NOMO-1 treated with dmso at 0.1 percent for 144 hours (cell line): ENCODE measurements at regions not wholly inside any gene's neighbourhood (a gene's known extent, or its start where the extent isn't known, plus 50 kb on each side); places are given as distances from the start of the nearest gene placed in this dataset.

Source experiments
- DNase-seq: peaks from one replicate; lab custom pipeline; 2025; ENCODE audit not compliant: unreplicated experiment; lab: John Stamatoyannopoulos, UW

- DNase-seq: peak; percentile 10
Measured at GRCh38 chr14:55500219-55500701, 59.8 kb upstream of the TBPL2 start.

GRCh38 chr14:55500708-55501107, 60.3 kb upstream of the TBPL2 start:
- no peak for DNase-seq

- DNase-seq: no peak
Measured at GRCh38 chr14:55502746-55503284, 62.4 kb upstream of the TBPL2 start.

- DNase-seq: no peak
Measured at GRCh38 chr14:55505846-55506245, 65.4 kb upstream of the TBPL2 start.

GRCh38 chr14:55508676-55509075, 68.3 kb upstream of the TBPL2 start:
- no peak for DNase-seq

GRCh38 chr14:55512421-55512820, 67.6 kb upstream of the KTN1 start:
- DNase-seq: no peak

GRCh38 chr14:55513491-55513890, 66.5 kb upstream of the KTN1 start:
- no peak for DNase-seq

GRCh38 chr14:55514819-55515490, 65.1 kb upstream of the KTN1 start:
- DNase-seq: no peak

- DNase-seq: no peak
Measured at GRCh38 chr14:55516776-55517175, 63.2 kb upstream of the KTN1 start.

GRCh38 chr14:55518391-55518790, 61.6 kb upstream of the KTN1 start:
- DNase-seq: no peak

- DNase-seq: no peak
Measured at GRCh38 chr14:55519473-55520080, 60.4 kb upstream of the KTN1 start.

- no peak for DNase-seq
Measured at GRCh38 chr14:55523321-55523720, 56.7 kb upstream of the KTN1 start.
